GM12878 (cell line): ENCODE measurements at regions not wholly inside any gene's neighbourhood (a gene's known extent, or its start where the extent isn't known, plus 50 kb on each side); places are given as distances from the start of the nearest gene placed in this dataset.

Experiments
- GABPA ChIP-seq: IDR thresholded peaks from 2 replicates; pipeline ENCODE4 v1.6.1; 2014; ENCODE audit warnings: antibody characterized with exemption, low read depth, mild to moderate bottlenecking, inconsistent platforms
- POLR2AphosphoS5 ChIP-seq: IDR thresholded peaks from 2 replicates; pipeline ENCODE4 v1.6.1; 2011; ENCODE audit warnings: mild to moderate bottlenecking, low read length, inconsistent platforms
- SMC3 ChIP-seq: IDR thresholded peaks from 2 replicates; pipeline ENCODE4 v1.6.1; 2011; ENCODE audit warnings: low read length, improper control_type of control experiment, borderline replicate concordance

GRCh38 chr7:126210707-126211106 is 1042.0 kb downstream of the GRM8 start:
- TF ChIP-seq SMC3 (no peak), GABPA (no peak), POLR2AphosphoS5 (no peak)
